Glutamatergic neuron (in vitro differentiated cells): ENCODE measurements at regions not wholly inside any gene's neighbourhood (a gene's known extent, or its start where the extent isn't known, plus 50 kb on each side); places are given as distances from the start of the nearest gene placed in this dataset.

Experiments used
- DNase-seq: peaks from one replicate; pipeline ENCODE4 v3.0.0; 2022
- H3K27ac Mint-ChIP-seq: one replicate; pipeline ENCODE4 v1.8.0; 2020; ENCODE audit warnings: mild to moderate bottlenecking, mixed read lengths, inconsistent platforms; ENCODE audit not compliant: unreplicated experiment
- H3K27me3 Mint-ChIP-seq: one replicate; pipeline ENCODE4 v1.8.0; 2020; ENCODE audit warnings: mild to moderate bottlenecking, moderate library complexity, mixed read lengths, inconsistent platforms; ENCODE audit not compliant: unreplicated experiment
- H3K36me3 Mint-ChIP-seq: one replicate; pipeline ENCODE4 v1.8.0; 2020; ENCODE audit warnings: mild to moderate bottlenecking, mixed read lengths, inconsistent platforms; ENCODE audit not compliant: unreplicated experiment
- H3K4me1 Mint-ChIP-seq: one replicate; pipeline ENCODE4 v1.8.0; 2020; ENCODE audit warnings: mild to moderate bottlenecking, low read depth, mixed read lengths, inconsistent platforms; ENCODE audit not compliant: unreplicated experiment
- H3K4me3 Mint-ChIP-seq: one replicate; pipeline ENCODE4 v1.8.0; 2020; ENCODE audit warnings: mild to moderate bottlenecking, mixed read lengths, inconsistent platforms; ENCODE audit not compliant: unreplicated experiment
- H3K9me3 Mint-ChIP-seq: one replicate; pipeline ENCODE4 v1.8.0; 2020; ENCODE audit warnings: mild to moderate bottlenecking, moderate library complexity, mixed read lengths, inconsistent platforms; ENCODE audit not compliant: unreplicated experiment
- CTCF ChIP-seq: fragments of 200-600 bp; sonication (generic); IDR thresholded peaks from one replicate; pipeline ENCODE4 v1.5.0; 2021; ENCODE audit not compliant: partially characterized antibody, unreplicated experiment

GRCh38 chr21:20852866-20853265 is 145.3 kb upstream of the NCAM2 start:
- no peaks in the 10 kb centered on the region for H3K4me1 Mint-ChIP-seq
- no peak overlapping the region for H3K4me3 Mint-ChIP-seq
- no peaks in the 10 kb centered on the region for H3K36me3 Mint-ChIP-seq
- no peaks in the 10 kb centered on the region for H3K9me3 Mint-ChIP-seq
- no peaks in the 10 kb centered on the region for H3K27me3 Mint-ChIP-seq
- H3K27ac Mint-ChIP-seq = no peak overlapping the region
- TF ChIP-seq CTCF = no peak
- DNase-seq = no peak

- TF ChIP-seq CTCF = no peak
- Mint-ChIP-seq H3K9me3 (no peaks in the 10 kb centered on the region), H3K27me3 (peaks cover 3% of the 10 kb centered on the region), H3K4me3 (no peak overlapping the region), H3K27ac (no peak overlapping the region), H3K4me1 (peaks cover 2% of the 10 kb centered on the region), H3K36me3 (no peaks in the 10 kb centered on the region)
- no peak for DNase-seq
Observed at GRCh38 chr21:20856926-20857325, 141.3 kb upstream of the NCAM2 start.

- Mint-ChIP-seq H3K36me3 (no peaks in the 10 kb centered on the region), H3K27me3 (no peaks in the 10 kb centered on the region), H3K9me3 (no peaks in the 10 kb centered on the region), H3K4me1 (no peaks in the 10 kb centered on the region), H3K4me3 (no peak overlapping the region), H3K27ac (no peak overlapping the region)
- no peak for TF ChIP-seq CTCF
- no peak for DNase-seq
Observed at GRCh38 chr21:20874202-20874601, 124.0 kb upstream of the NCAM2 start.

GRCh38 chr21:20875742-20876141 is 122.5 kb upstream of the NCAM2 start:
- no peak for DNase-seq

GRCh38 chr21:20877976-20878375 is 120.2 kb upstream of the NCAM2 start:
- no peaks in the 10 kb centered on the region for H3K36me3 Mint-ChIP-seq
- no peak for DNase-seq
- no peak for TF ChIP-seq CTCF
- no peaks in the 10 kb centered on the region for H3K4me1 Mint-ChIP-seq
- no peaks in the 10 kb centered on the region for H3K9me3 Mint-ChIP-seq
- H3K4me3 Mint-ChIP-seq = no peak overlapping the region
- H3K27ac Mint-ChIP-seq = no peak overlapping the region
- no peaks in the 10 kb centered on the region for H3K27me3 Mint-ChIP-seq

More at GRCh38 chr21:20875742-20876141, 122.5 kb upstream of the NCAM2 start:
- Mint-ChIP-seq H3K36me3 (no peaks in the 10 kb centered on the region), H3K4me1 (no peaks in the 10 kb centered on the region), H3K9me3 (no peaks in the 10 kb centered on the region), H3K27ac (no peak overlapping the region), H3K27me3 (no peaks in the 10 kb centered on the region), H3K4me3 (no peak overlapping the region)
- no peak for TF ChIP-seq CTCF
